NAMALWA (cell line): ENCODE measurements at regions not wholly inside any gene's neighbourhood (a gene's known extent, or its start where the extent isn't known, plus 50 kb on each side); places are given as distances from the start of the nearest gene placed in this dataset.
"Not testable (repeated sequence)": the region's sequence is repeated elsewhere in the genome, so short reads cannot be mapped to it uniquely, and the experiment has no call there.

ENCODE experiments used
- DNase-seq: peaks from one replicate; pipeline ENCODE4 v3.0.0-alpha.2; 2015; ENCODE audit warnings: low spot score

DNA sequence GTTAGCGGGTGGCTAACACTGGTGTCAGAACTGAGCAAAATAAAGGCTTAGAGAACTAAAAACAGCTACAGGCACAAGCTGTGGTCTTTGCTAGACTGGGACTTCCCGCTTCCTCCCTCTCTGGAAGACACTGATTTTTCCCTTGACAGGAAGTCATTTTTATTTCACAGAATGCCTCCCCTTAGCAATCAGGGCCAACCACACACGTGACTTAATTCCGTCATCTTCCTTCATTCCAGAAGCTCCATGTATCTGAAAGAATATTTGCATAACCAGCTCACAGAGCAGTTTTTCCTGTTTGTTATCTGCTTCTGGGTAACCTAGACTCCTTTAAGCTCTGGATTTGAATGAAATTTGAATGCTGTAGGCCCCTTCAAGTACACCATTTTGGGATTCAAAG, 327.5 kb upstream of the FRG1 start:
- no peak for DNase-seq

DNA sequence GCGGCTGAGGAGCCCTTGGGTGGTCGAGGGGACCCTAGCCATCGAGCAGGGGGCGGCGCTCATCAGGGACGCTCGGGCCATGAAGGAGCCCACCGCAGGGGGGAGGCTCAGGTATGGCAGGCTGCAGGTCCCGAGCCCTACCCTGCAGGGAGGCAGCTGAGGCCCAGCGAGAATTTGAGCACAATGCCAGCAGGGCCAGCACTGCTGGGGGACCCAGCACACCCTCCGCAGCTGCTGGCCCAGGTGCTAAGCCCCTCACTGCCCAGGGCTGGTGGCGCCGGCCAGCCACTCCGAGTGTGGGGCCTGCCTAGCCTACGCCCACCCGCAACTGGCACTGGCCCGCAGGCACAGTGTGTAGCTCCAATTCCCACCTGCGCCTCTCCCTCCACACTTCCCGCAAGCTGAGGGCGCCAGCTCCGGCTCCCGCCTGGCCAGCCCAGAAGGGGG, 325.4 kb upstream of the FRG1 start:
- DNase-seq, result no peak

DNA sequence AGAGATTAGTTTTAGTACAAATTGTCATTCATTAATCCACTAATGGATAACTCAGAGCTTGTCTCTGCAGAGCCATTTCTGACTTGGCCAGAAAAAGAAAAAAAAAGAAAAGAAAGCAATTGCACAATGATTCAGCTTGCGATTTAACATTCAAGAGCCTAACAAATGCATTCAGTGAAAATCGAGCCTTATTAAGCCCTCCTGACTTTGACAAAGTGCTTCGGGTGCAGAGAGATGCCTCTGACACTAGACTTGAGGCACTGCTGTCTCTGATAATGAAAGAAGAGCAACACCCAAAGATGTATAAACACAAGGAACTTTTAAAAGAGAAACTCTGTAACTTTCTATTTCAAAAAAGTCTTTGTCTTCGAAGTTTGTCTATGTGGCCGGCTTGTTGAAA, 322.9 kb upstream of the FRG1 start:
- DNase-seq, result not testable (repeated sequence)

DNA sequence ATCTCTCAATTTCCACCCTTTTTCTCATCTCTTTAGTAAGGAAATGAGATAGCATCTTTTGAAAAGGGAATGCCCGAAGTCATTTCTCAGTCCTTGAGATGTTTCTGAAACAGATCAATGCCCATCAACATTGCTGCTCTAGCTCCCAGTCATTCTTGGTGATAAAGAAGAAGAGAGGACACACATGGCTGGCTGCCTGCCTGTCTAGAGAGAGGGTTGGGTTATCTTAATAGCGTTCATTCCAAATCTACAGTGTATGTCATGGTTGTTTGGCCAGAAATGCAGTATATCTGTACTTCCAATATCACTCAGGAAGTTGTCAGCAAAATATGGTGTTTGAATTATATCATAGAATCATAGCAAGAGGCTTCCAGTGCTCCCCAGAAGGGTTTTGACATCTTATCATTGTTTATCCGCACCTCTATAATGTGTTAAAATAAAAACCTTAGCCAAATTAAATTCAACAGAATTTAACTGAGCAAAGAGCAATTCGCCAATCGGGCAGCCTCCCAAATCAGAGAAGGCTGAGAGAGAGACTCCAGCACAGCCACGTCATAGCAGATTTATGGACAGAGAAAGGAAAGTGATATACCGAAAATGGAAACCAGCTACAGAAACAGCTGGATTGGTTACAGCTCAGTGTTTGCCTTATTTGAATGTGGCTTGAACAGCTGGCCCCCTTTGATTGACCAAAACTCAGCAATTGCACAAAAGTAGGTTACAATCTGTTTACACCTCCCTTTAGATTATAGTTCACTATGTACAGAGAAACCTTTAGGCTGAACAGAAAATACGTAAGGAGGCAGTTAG, 321.0 kb upstream of the FRG1 start:
- not testable (repeated sequence) for DNase-seq

DNA sequence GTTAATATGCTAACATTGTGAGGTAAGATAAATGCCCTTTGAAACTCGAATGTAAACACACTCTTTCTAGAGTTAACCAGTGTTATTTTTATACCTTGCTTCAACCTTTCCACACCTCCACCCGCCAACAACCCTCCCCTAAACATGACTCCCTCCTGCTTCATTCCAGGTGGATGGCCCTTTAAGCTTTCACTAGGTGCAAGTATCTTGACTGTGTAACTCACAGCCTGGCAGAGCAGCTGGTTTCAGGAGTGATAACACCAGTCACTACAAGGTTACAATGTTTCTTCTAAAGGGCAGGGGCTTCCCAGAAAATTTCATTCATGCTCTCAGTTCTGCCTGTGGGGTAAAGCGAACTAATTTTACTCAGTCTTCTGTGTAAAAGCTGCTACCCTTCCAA, 318.1 kb upstream of the FRG1 start:
- DNase-seq, result not testable (repeated sequence)

DNA sequence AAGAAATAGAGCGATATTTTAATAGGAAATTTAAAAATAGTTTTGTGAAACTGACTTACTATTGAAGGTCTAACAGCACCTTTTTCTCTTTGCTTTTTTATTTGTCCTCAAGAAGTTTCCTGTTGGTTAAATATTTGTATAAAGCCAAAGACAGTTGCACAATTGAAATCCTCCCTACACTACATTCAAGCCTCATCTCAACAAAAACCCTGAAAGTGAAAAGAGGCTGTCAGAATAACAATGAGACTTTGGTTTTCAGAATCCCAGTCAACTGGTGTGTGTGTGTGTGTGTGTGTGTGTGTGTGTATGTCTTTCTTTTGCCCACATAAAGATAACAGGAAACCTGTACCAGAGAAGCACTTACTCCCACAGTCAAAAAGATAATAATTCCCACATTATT, 313.6 kb upstream of the FRG1 start:
- DNase-seq, result not testable (repeated sequence)

DNA sequence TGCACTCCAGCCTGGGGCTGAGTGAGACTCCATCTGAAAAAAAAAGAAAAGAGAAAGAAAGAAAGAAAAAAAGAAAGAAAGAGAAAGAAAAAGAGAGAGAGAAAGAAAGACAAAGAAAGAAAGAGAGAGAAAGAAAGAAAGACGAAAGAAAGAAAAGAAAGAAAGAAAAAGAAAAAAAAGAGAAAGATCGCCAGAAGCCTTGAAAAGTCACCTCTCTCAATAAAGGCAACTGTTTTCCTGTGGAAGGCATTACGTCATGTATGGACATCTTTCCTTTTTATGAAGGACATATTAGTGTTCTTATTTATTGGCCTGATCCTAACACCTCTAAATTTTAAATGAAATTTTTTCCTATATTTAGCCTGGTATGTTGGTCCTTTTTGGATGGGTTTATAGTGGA, 310.9 kb upstream of the FRG1 start:
- not testable (repeated sequence) for DNase-seq

DNA sequence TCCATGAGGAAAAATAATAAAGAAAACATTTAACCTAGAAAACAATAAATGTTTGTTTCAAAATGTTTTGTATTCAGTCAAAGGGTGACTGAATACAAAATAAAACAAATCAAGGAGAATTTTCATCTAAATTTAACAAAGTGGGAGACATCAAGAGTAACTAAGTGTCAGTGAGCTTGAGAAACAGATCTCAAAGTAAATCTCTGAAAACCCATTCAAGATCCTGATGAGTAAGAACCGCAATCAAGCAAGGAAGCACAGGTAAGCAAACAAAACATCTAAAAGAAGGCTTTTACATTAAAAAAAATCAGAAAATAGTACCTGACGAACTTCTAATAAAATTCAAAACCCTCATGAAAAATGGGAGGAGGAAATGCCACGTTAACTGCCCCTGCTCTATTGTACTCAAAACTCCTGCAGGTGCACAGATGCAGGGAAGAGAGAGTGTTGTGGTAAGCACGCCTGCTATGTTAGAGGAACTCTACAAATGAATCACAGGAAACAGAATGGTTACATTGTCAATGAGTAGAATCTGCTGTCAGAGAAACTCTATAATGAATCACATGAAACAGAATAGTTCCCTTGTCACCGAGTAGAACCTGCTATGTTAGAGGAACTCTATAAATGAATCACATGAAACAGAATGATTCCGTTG, 309.6 kb upstream of the FRG1 start:
- DNase-seq, result not testable (repeated sequence)

DNA sequence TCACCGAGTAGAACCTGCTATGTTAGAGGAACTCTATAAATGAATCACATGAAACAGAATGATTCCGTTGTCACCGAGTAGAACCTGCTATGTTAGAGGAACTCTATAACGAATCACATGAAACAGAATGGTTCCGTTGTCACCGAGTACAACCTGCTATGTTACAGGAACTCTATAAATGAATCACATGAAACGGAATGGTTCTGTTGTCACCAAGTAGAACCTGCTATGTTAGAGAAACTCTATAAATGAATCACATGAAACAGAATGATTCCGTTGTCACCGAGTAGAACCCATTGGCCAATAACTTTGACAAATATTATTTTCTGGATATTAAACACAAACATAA, 309.1 kb upstream of the FRG1 start:
- DNase-seq, result not testable (repeated sequence)

DNA sequence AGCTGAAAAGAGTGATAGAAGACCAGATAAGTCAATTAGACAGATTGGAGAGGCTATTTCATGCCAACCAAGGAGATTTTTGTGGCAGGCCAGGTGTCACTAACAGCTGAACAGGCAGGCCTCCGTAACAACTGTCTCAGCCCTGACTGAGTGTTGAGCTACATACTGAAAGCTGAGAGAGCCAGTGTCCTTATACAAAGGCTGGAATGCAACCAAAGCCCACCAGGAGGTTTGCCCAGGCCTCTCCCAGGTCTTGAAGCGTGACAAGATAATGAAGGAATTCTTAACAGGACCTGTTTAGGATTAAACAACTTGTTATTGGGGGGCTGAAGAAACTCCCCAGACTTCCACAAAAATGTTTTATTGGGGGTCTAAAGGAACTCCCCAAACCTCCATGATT, 290.2 kb upstream of the FRG1 start:
- not testable (repeated sequence) for DNase-seq

DNA sequence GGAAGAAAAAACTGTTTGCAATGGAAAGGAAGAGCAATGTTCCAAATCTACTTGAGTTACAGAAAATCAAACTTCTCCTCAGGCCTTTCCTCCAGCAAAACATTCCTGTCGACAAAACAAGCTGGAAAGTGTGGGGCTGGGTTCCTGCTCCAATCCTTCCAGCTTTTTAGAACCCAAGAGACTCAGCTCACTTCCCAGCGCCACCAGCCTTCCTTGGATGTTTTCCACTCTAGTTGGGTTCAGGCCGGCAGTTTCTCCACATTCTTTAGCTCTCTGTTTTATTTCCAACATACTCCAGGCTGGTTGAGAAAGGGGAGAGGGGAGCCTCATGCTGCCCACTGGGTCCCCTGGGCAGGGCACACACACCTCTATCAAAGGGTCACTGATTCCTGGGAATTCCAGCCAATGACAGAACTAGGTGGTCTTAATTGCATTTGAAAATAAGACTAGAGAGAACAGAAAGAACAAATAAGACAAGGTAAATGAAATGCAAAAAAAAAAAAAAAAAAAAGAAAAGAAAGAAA, 287.5 kb upstream of the FRG1 start:
- not testable (repeated sequence) for DNase-seq

DNA sequence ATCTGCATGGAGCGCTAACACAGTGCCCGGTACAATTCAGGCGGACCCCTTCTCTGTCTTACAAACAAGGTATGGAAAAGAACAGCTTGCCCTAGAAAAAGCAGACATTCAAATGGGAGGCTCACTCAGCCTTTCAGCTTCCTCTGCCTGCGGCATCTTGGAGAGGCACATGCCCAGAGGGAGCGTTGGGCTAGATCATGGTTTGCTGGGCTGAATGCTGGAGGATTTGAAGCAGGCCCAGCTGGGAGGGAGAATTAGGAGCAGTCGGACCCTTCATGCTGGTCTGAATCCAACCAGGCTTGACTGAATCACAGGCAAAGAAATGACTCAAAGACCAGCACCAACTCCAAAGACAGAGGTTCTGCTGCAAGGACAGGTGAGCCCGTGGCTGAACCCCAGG, 286.7 kb upstream of the FRG1 start:
- DNase-seq, result not testable (repeated sequence)

DNA sequence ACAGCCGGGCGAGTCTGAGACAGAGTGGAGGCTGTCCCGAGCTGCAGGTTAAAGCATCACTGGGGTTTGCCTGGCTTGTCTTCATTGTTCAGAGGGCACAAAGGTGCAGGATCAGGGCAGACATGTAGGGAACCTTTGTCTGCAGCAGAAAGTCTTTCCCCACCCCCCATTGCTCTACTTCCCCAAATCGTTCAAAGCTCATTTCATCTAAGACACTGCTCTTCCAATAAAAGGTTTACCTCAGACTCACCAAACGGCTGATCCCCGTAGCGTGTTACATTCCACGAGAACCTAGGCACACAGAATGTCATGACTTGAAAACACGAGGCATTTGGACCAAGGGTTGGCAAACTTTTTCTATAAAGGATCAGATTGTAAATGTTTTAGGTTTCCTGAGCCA, 286.3 kb upstream of the FRG1 start:
- not testable (repeated sequence) for DNase-seq

DNA sequence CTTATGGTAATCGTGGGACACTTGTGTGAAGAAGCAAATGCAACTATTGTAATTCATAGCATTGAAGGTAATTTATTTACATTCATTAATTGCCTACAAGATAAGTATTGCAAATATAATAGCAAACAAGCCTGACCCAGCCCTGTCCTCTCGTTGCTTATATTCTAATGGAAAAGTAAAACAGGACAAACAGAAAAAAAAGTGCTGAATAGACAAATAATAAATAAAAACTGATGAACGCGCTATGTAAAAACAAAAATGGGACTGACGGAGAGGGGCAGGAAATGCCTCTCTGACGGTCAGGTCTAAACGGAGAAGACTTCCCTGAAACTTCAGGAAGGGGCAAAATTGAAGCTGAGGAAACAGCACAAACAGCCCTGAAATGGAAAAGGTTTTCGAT, 284.9 kb upstream of the FRG1 start:
- not testable (repeated sequence) for DNase-seq

DNA sequence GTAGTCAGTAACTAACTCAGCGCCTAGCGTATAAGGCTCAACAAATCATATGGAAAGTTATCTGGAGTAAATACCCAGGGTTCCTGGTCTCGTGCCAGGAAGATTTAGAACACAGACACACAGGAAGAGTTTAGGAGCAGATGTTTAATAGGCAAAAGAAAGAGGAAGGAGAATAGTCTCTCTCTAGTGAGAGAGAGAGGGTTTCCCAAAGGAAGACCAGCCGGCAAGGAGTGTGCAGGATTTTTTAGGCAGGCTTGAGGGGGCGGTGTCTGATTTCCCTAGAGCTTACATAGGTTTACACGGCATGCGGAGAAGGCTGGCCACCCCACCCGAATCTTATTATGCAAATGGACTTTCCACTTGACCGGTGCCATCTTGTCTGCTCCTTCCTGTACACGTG, 284.0 kb upstream of the FRG1 start:
- DNase-seq, result no peak

DNA sequence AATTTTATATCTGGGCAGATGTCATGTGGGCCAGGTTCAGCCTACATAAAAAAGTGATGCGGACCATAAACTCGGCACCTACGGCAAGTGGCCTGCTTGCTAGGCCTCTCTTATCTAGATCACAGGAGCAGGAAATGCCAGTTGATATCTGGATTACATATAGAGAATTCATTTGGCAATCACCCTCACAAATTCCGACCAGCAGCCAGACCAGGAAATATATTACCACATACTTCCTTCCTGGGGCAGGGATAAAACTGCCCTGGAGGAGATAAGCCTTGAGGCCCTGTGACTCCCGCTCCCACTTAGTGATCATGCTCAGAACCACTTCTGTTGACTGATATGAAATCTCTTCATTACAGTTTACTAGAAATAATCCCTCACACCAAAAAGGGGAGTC, 282.4 kb upstream of the FRG1 start:
- not testable (repeated sequence) for DNase-seq

DNA sequence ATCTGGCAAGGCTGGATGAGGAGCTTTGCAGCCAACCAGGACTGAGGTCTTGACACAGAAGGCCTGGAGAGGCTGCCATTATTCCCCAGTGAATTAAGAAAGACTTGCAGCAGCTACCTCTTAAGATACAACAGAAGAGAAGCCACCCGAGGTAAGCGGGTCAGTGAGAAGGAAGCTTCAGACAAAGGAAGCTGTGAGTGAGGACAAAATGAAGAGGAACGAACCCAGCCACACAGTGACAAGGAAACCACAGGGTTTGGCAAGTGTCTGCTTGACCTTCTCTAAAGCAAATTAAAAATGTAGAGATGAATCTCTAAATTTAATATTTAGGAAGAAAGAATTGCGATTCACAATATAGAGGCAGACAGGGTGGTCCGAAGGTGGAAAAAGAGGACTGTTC, 281.8 kb upstream of the FRG1 start:
- not testable (repeated sequence) for DNase-seq

DNA sequence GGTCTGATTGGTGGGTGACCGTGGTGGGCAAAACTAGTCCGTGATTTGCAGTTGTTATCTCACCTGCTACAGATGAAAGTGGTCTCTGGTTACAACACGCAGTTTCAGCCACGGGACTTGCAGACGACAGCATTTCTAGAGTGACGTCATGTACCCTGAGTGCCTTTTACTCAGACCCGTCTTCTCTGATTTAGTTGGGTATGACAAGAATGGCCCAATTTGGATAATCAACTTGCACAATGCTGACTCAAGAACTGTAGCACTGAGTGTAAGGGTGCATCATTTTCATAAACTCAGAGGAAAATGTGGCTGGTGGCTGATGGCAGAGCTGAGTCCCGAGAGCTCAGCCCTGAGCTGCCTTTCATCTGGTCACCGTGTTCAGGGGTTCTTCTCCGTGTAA, 281.4 kb upstream of the FRG1 start:
- DNase-seq, result no peak

DNA sequence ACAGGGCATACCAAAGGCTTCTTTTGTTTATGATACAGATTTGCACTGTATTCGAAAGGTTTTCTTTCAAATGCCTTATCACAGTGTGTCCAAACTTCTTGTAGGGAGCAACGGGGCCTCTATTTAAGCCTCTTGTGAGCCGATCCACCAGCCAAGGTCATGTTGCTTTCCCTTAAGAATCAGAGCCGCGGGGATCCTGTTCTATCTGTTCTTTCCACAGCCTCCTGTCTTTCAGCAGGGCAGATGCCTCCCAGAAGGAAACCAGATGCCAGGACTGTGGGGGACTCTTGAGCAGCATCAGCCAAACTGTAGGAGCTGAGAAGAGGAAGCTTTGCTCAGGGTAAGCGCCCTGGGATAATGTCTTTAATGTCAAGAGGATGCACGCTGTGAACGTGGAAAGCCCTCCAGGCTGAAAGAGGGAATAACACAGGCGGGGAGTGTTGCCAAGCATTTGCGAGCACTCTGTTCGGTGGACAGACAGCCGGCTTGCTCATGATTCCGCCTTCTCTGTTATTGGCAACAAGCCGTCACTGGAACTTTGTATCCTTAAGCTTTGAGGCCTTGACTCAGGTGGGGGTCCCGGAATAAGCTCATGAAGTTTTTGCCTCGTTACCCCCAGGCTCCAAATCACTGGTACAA, 279.8 kb upstream of the FRG1 start:
- DNase-seq, result no peak

DNA sequence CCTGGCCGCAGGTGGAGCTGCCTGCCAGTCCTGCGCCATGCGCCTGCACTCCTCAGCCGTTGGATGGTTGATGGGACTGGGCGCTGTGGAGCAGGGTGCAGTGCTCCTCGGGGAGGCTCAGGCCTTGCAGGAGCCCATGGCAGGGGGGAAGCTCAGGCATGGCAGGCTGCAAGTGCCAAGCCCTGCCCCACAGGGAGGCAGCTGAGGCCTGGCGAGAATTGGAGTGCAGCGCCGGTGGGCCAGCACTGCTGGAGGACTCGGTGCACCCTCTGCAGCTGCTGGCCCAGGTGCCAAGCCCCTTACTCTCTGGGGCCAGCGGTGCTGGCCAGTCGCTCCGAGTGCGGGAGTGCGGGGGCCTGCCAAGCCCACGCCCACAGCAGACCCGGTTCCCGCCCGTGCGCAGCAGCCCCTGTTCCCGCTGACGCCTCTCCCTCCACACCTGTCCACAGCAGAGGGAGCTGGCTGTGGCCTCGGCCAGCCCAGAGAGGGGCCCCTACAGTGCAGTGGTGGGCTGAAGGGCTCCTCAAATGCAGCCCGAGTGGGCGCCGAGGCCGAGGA, 275.9 kb upstream of the FRG1 start:
- no peak for DNase-seq

DNA sequence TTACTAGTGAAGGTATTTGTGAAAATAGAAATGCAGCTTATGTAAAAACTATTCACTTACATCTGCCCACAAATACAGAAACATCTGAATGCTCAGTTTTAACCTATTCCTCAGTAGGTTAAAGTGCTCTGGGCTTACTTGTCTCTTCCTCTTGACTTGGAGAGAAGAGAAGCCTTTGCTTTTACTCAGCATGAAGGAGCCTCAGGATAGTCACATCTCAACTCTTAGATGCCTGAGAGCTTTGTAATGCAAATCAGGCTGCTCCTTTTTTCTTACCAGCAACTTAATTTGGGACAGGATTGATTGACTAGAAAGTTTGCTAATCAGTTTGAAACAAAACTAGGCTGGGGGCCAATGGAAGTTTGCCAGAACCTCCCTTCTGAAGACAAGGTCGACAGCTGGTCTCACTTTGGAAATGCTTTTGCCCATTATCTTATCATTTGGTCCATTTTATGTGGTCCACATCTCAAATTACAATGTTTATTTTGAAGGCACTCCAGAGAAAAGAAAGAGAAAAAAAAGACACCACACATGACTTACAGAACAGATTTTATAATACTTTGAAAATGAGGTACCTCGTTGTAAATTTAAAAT, 274.9 kb upstream of the FRG1 start:
- DNase-seq, result not testable (repeated sequence)

DNA sequence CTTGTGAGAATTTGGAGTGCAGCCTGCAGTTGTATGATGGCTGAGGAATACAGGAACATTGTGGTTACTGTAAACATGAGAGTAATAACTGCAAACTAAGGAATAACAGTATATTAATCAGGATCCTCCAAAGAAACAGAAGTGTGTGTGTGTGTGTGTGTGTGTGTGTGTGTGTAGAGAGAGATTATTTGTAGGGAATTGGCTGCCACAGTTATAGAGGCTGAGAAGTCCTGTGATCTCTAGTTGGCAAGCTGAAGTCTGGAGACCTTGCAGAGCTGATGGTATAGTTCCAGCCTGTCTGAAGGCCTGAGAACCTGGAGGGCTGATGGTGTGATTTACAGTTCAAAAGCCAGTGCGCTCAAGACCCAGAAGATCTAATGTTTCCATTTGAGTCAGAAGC, 273.3 kb upstream of the FRG1 start:
- not testable (repeated sequence) for DNase-seq
